SK-N-SH (cell line): ENCODE measurements at regions not wholly inside any gene's neighbourhood (a gene's known extent, or its start where the extent isn't known, plus 50 kb on each side); places are given as distances from the start of the nearest gene placed in this dataset.
A peak's percentile ranks its signal among the peaks of the same experiment; 100 is the strongest.

Source experiments
- CTCF ChIA-PET: fragments of 300-600, 350-600 bp; formaldehyde crosslinking; extraction: SDS; loops from one replicate; lab custom pipeline; 2021; lab: Yijun Ruan, JAX
- POLR2A ChIA-PET: fragments of 350-600 bp; sonication (Branson Sonifier 250); formaldehyde crosslinking; extraction: SDS; loops from one replicate; lab custom pipeline; 2020; ENCODE audit warnings: antibody characterized with exemption, inconsistent platforms; lab: Yijun Ruan, JAX
- DNase-seq: peaks from one replicate; pipeline ENCODE4 v3.0.0; 2012
- H2AFZ ChIP-seq: fragments of 200-600 bp; sonication (generic); 2 replicates; pipeline ENCODE4 v1.8.1; 2016; ENCODE audit warnings: antibody characterized with exemption, mild to moderate bottlenecking, low read depth
- H3F3A ChIP-seq: fragments of 200-600 bp; sonication (generic); replicated peaks from 2 replicates; pipeline ENCODE3; 2016; ENCODE audit warnings: antibody characterized with exemption, mild to moderate bottlenecking; ENCODE audit not compliant: insufficient read depth
- H3K27ac ChIP-seq, 2 experiments: fragments of 200-500 bp in 1 of 2; fragments of 200-600 bp in 1 of 2; sonication (Bioruptor generic) in 1 of 2; sonication (generic), shearing (Covaris generic) in 1 of 2; 2 replicates each; pipeline versions ENCODE4 v1.5.1 to v1.6.1; 2014 to 2016; ENCODE audit warnings: low read depth in 2 of 2, inconsistent platforms in 1 of 2, low read length in 1 of 2, mild to moderate bottlenecking in 1 of 2, mixed read lengths in 1 of 2
- H3K27me3 ChIP-seq: fragments of 200-600 bp; sonication (generic), shearing (Covaris generic); 2 replicates; pipeline ENCODE4 v1.6.1; 2016; ENCODE audit warnings: mixed run types; ENCODE audit not compliant: insufficient read depth
- H3K36me3 ChIP-seq, 2 experiments: fragments of 200-500 bp in 1 of 2; fragments of 200-600 bp in 1 of 2; sonication (Bioruptor generic) in 1 of 2; sonication (generic) in 1 of 2; replicated peaks in 1 of 2; 2 replicates each; pipeline versions ENCODE3 to v1.5.1; 2014 to 2016; ENCODE audit warnings: low read length in 1 of 2, mild to moderate bottlenecking in 1 of 2; ENCODE audit not compliant: insufficient read depth in 2 of 2, control insufficient read depth in 1 of 2
- H3K4me1 ChIP-seq, 2 experiments: fragments of 200-500 bp in 1 of 2; fragments of 200-600 bp in 1 of 2; sonication (Bioruptor generic) in 1 of 2; sonication (generic), shearing (Covaris generic) in 1 of 2; 2 replicates each; pipeline versions ENCODE4 v1.5.1 to v1.6.1; 2014 to 2016; ENCODE audit warnings: low read depth in 1 of 2, low read length in 1 of 2, mixed run types in 1 of 2; ENCODE audit not compliant: insufficient read depth in 2 of 2, control insufficient read depth in 1 of 2
- H3K4me2 ChIP-seq: fragments of 200-600 bp; sonication (generic), shearing (Covaris generic); 2 replicates; pipeline ENCODE4 v1.6.1; 2017; ENCODE audit warnings: mixed run types
- H3K4me3 ChIP-seq, 2 experiments: fragments of 200-500 bp in 1 of 2; fragments of 200-600 bp in 1 of 2; sonication (Bioruptor generic) in 1 of 2; sonication (generic), shearing (Covaris generic) in 1 of 2; 2 replicates each; pipeline versions ENCODE4 v1.5.1 to v1.8.1; 2014 to 2016; ENCODE audit warnings: low read depth in 2 of 2, inconsistent platforms in 1 of 2, low read length in 1 of 2, mild to moderate bottlenecking in 1 of 2, mixed read lengths in 1 of 2, moderate library complexity in 1 of 2
- H3K79me2 ChIP-seq: fragments of 200-600 bp; sonication (generic); 2 replicates; pipeline ENCODE4 v1.8.1; 2017; ENCODE audit warnings: mild to moderate bottlenecking; ENCODE audit not compliant: insufficient read depth
- H3K9ac ChIP-seq: fragments of 200-600 bp; sonication (generic); 2 replicates; pipeline ENCODE4 v1.6.1; 2017; ENCODE audit warnings: mixed run types
- H3K9me2 ChIP-seq: fragments of 200-600 bp; sonication (generic); 2 replicates; pipeline ENCODE4 v1.6.1; 2017; ENCODE audit warnings: mixed run types
- H3K9me3 ChIP-seq: fragments of 200-600 bp; sonication (generic); 2 replicates; pipeline ENCODE4 v1.6.1; 2017; ENCODE audit warnings: mixed run types, mild to moderate bottlenecking, moderate library complexity
- H4K20me1 ChIP-seq: fragments of 200-600 bp; sonication (generic); 2 replicates; pipeline ENCODE4 v1.6.1; 2017; ENCODE audit warnings: mild to moderate bottlenecking, mixed run types; ENCODE audit not compliant: insufficient read depth
- ELF1 ChIP-seq: IDR thresholded peaks from 2 replicates; pipeline ENCODE4 v1.4.0; 2012
- MEF2A ChIP-seq: IDR thresholded peaks from 2 replicates; pipeline ENCODE4 v1.4.0; 2012; ENCODE audit warnings: low read depth, borderline replicate concordance
- MXI1 ChIP-seq: IDR thresholded peaks from 2 replicates; pipeline ENCODE4 v1.6.1; 2012; ENCODE audit warnings: mild to moderate bottlenecking, low read depth, low read length, improper control_type of control experiment
- NFIC ChIP-seq: IDR thresholded peaks from 2 replicates; pipeline ENCODE4 v1.4.0; 2012; ENCODE audit warnings: borderline replicate concordance
- POLR2AphosphoS5 ChIP-seq: IDR thresholded peaks from 2 replicates; pipeline ENCODE4 v1.6.1; 2012; ENCODE audit warnings: low read depth, low read length
- TEAD4 ChIP-seq: IDR thresholded peaks from 2 replicates; pipeline ENCODE4 v1.4.0; 2012; ENCODE audit warnings: mild to moderate bottlenecking, borderline replicate concordance; ENCODE audit not compliant: insufficient read depth
- YY1 ChIP-seq: IDR thresholded peaks from 2 replicates; pipeline ENCODE4 v1.4.0; 2012; ENCODE audit warnings: low read depth, mild to moderate bottlenecking
- WGBS: methylation state at CpG from one replicate; pipeline ENCODE4 v1.1.6; 2017; ENCODE audit warnings: low lambda C conversion rate; 5-methylcytosine and 5-hydroxymethylcytosine counted together
- TF ChIP-seq, protein P1 (sequence below): IDR thresholded peaks from 2 replicates; pipeline ENCODE4; 2012
- TF ChIP-seq, protein P2 (sequence below): fragments of 150-350 bp; IDR thresholded peaks from 2 replicates; pipeline ENCODE4 v1.6.1; 2016; ENCODE audit warnings: mild to moderate bottlenecking, low read depth, low read length
- TF ChIP-seq, protein P3 (sequence below): fragments of 200-600 bp; sonication (generic); IDR thresholded peaks from 2 replicates; pipeline ENCODE4 v1.6.1; 2017; ENCODE audit warnings: antibody characterized with exemption, mild to moderate bottlenecking, moderate library complexity
- TF ChIP-seq, protein P4 (sequence below): IDR thresholded peaks from 2 replicates; pipeline ENCODE4 v1.4.0; 2012; ENCODE audit warnings: low read depth

DNA sequence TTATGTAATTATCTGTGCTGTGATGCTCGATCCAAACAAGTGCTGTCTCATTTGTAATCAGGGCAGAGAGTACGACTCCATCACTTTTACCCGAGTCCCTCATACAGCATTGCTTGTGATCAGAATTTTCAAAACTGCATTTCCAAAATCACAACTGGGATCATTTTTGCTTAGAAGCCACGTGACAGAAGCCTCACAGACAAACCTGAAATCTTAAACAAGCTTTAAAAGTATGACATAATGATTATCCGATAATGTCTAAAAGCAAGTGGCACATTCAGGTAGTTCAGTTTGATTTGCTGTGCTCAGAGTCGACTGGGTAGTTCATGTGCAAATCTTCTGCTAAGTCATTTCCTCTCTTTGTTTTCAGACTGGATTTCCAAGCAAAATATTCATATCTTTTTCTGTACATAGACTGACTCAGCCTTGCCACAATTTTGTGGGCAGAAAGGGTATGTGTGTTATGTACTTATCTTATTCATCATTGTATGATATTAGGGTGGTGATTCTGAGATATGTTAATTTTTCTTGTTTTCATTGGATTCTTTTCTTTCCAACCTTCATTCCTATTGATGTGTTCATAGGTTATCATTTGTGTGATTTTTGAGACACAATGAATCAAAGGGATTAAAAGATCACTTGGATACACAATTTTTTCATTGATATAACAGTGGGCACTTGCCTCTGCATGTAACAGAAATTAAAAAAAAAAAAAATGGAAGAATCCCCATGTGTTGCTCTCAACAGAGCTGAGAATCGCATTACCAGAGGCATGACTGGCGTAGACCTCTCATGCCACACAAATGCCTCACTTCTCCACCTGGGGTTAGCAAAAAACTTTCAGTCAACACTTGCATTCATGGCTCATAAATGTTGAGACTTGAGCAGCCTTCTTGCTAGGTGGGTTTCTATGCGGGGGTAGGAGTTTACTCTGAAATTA, 355.7 kb downstream of the LTN1 start (continued):
- TF ChIP-seq, protein P1, sequence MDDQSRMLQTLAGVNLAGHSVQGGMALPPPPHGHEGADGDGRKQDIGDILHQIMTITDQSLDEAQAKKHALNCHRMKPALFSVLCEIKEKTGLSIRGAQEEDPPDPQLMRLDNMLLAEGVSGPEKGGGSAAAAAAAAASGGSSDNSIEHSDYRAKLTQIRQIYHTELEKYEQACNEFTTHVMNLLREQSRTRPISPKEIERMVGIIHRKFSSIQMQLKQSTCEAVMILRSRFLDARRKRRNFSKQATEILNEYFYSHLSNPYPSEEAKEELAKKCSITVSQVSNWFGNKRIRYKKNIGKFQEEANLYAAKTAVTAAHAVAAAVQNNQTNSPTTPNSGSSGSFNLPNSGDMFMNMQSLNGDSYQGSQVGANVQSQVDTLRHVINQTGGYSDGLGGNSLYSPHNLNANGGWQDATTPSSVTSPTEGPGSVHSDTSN = peak; percentile 73
- TF ChIP-seq MXI1 = no peak
- TF ChIP-seq TEAD4 = peak; percentile 99
- TF ChIP-seq POLR2AphosphoS5 = peak; percentile 56; the same call in 1 of the 2 replicates
- TF ChIP-seq NFIC = peak; percentile 94
- TF ChIP-seq, protein P2, sequence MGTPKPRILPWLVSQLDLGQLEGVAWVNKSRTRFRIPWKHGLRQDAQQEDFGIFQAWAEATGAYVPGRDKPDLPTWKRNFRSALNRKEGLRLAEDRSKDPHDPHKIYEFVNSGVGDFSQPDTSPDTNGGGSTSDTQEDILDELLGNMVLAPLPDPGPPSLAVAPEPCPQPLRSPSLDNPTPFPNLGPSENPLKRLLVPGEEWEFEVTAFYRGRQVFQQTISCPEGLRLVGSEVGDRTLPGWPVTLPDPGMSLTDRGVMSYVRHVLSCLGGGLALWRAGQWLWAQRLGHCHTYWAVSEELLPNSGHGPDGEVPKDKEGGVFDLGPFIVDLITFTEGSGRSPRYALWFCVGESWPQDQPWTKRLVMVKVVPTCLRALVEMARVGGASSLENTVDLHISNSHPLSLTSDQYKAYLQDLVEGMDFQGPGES = no peak
- no peak for TF ChIP-seq ELF1
- TF ChIP-seq, protein P3, sequence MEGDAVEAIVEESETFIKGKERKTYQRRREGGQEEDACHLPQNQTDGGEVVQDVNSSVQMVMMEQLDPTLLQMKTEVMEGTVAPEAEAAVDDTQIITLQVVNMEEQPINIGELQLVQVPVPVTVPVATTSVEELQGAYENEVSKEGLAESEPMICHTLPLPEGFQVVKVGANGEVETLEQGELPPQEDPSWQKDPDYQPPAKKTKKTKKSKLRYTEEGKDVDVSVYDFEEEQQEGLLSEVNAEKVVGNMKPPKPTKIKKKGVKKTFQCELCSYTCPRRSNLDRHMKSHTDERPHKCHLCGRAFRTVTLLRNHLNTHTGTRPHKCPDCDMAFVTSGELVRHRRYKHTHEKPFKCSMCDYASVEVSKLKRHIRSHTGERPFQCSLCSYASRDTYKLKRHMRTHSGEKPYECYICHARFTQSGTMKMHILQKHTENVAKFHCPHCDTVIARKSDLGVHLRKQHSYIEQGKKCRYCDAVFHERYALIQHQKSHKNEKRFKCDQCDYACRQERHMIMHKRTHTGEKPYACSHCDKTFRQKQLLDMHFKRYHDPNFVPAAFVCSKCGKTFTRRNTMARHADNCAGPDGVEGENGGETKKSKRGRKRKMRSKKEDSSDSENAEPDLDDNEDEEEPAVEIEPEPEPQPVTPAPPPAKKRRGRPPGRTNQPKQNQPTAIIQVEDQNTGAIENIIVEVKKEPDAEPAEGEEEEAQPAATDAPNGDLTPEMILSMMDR = no peak
- no peak for TF ChIP-seq YY1

DNA sequence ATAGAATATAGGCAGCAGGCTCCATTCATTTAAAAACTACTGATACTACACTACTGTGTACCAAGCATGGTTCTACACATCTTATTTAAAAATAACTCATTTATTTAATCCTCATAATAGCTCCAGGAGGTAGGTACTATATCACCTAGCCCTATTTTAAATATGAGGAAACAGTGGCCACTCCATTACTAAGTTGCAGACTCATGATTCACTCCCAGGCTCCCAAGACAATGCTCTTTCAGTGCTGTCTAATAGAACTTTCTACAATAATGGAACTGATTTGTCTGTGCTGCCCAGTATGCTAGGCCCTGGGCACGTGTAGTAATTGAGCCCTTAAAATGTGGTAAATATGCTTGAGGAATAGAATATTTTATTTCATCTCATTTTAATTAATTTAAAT, 357.1 kb downstream of the LTN1 start:
- 83% methylated on average over 1 of the region's 1 CpG for WGBS
- H3K27ac ChIP-seq = peak overlapping the region in 1 of 2 experiments; percentile 95; a peak in 2 of 4 replicates
- no peaks in the 10 kb centered on the region for H3K27me3 ChIP-seq
- peak overlapping the region; percentile 83; the same call in 1 of the 2 replicates for H3K9ac ChIP-seq
- no peak for DNase-seq
- ChIA-PET CTCF (no interaction called here), POLR2A (no interaction called here)
- H3K9me3 ChIP-seq = no peaks in the 10 kb centered on the region
- TF ChIP-seq, protein P4, sequence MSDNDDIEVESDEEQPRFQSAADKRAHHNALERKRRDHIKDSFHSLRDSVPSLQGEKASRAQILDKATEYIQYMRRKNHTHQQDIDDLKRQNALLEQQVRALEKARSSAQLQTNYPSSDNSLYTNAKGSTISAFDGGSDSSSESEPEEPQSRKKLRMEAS = no peak
- TF ChIP-seq MEF2A = no peak
- no peak overlapping the region for H3K4me2 ChIP-seq
- no peaks in the 10 kb centered on the region for H3K79me2 ChIP-seq
- peaks cover 5 to 39% of the 10 kb centered on the region in 2 experiments for H3K4me1 ChIP-seq
- H3K9me2 ChIP-seq = no peaks in the 10 kb centered on the region
- H3F3A ChIP-seq = peaks cover 62% of the 10 kb centered on the region
- H3K4me3 ChIP-seq = no peak overlapping the region
- no peak overlapping the region for H2AFZ ChIP-seq
- no peaks in the 10 kb centered on the region for H4K20me1 ChIP-seq
- no peaks in the 10 kb centered on the region for H3K36me3 ChIP-seq
